ENCODE measurements at regions not wholly inside any gene's neighbourhood (a gene's known extent, or its start where the extent isn't known, plus 50 kb on each side); places are given as distances from the start of the nearest gene placed in this dataset.
"Not testable (repeated sequence)": the region's sequence is repeated elsewhere in the genome, so short reads cannot be mapped to it uniquely, and the experiment has no call there.

DNA sequence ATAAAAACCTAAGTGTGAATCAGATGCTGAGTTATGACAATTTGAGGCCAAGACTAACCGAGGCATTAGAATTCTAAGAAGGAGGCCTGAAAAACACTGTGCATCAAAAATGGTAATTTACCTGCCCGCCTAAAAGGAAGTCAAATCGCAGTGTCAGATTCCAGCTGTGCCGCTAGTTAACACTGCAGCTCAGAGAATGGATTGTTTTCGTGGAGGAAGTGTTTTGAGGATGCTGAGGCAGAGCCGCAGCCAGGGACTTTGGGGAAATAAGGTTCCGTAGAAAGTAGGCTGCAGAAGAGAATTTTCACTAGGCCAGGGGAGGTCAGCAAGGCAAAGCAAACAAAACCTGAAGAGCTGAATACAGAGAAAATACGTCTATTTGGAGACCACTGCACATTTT is 226.4 kb upstream of the ISL1 start:
- no peak for DNase-seq (ENCODE audit: low read depth in 2 of 3, low spot score in 2 of 3)

GRCh38 chr5:51159164-51159563 is 224.1 kb upstream of the ISL1 start:
- DNase-seq (ENCODE audit: low read depth in 2 of 3, low spot score in 2 of 3), result no peak

- DNase-seq (ENCODE audit: low read depth in 2 of 3, low spot score in 2 of 3), result no peak
Measured at GRCh38 chr5:51159606-51160005, 223.6 kb upstream of the ISL1 start.

- DNase-seq (ENCODE audit: low read depth in 2 of 3, low spot score in 2 of 3), result no peak
Measured at GRCh38 chr5:51162245-51162644, 221.0 kb upstream of the ISL1 start.

DNA sequence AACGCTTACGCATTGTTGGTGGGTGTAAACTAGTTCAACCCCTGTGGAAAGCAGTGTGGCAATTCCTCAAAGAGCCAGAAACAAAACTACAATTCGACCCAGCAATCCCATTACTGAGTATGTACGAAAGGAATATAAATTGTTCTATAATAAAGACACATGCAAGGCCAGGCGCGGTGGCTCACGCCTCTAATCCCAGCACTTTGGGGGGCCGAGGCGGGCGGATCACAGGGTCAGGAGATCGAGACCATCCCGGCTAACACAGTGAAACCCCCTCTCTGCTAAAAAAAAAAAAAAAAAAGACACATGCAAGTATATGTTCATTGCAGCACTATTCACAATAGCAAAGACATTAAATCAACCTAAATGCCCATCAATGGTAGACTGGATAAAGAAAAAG is 217.6 kb upstream of the ISL1 start:
- DNase-seq (ENCODE audit: low read depth in 2 of 3, low spot score in 2 of 3), result not testable (repeated sequence)

DNA sequence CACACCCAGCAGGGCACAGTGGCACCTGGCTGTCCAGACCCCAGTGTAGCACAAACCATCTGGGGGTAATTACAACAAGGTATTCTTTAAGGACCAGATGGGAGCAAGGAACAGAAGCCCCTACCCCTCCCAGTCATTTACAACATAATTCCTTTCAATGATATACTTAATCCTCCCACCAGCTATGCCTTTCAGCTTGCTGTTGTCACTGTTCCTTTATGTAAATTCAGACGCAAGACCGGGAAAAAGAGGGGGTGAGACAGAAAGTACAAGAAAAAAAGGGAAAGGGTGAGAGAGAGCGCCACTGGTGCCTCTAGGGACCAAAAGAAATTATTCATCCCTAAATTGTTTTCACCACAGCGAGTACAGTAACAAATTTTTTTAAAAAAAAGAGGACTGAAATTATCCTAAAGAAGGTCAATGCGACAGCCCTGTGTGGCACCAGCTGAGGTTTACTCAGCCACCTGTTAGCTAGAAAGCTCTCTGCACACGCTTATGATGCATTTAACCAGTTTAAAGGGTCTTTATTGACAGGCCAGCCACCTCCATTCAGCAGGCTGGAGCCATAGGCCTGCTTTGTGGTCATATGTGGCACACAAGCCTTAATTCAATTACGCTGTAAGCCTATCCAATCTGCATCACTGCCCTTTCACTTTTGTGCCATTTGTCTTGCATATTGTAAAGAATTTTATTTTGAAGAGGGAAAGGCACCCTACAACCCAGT is 210.2 kb upstream of the ISL1 start:
- no peak for DNase-seq (ENCODE audit: low read depth in 2 of 3, low spot score in 2 of 3)

DNA sequence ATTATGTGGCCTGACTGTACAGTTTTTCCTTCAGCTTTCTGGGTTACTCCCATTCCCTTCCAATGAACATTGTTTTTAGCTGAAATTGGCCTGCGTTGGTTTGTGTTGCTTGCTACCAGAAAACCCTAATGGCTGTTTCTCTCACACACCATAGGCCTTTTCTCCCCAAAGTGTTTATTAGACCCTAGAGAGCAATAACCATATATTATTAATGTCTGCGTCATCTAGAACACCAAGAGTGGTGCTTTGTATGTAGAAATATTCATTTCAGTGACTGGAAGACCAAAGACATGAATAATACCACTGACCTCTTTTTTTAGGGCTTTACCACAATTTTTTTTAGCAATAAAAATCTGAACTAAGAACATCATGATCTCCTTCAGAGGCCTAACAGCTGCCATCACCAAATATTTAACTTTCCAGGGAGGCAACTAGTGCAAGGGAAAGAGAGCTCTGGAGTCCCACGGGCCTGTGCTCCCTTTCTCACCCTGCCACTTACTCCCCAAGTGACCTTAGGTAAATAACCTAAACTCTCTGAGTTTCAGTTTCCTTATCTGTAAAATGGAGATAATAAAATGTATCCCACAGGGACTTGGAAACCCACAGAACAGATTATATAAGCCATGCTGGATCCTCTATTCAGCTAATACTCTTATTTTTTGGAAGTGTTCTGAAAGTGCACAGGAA is 201.9 kb upstream of the ISL1 start:
- DNase-seq (ENCODE audit: low read depth in 2 of 3, low spot score in 2 of 3), result no peak

DNA sequence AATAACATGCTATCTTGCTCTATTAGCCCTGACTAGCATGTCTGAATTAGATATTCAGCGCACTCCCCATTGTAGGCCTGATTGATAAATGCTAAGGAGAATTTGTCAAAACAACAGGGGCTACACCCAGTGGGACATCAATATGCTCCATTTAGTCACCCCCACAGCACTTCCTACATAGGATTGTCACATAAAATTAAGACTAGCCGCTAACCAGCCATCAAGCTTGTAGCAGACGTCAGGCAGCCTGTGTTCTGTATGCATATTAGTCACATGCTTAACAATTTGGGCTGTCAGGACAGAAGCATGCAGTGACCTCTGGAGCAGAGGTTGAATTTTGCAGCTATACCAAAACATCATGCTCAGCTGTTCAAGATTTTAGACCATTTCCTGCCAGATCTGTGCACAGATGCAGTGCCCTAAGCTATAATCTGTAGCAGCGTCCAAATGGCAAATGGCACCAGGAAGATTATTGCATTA is 197.4 kb upstream of the ISL1 start:
- DNase-seq (ENCODE audit: low read depth in 2 of 3, low spot score in 2 of 3), result no peak

DNA sequence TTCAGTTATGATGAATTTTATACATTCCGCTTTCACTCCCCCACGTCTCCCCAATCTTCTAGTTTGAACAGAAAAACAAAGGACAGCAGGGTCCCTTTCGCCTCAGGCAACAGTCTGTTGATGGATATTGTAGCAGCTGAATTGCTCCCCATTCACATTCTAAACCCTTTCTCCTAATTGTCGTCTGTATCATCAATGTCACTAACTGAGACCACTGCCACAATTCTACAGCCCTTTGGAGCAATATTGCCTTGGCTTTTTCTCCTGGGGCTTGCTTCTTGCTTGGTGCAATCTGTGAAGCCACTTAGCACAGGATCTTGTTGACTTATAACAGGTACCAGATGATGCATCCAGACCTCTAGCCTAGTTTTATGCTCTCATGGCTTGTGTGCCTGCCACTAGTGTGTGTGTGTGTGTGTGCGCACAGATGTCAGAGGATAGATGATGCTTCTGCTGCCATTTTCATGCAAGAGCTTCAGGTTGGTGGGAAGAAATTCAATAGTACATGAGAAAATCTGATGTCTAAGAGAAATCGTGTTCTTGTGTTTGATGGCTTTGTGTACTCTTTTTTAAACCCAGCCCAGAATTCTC is 195.2 kb upstream of the ISL1 start:
- no peak for DNase-seq (ENCODE audit: low read depth in 2 of 3, low spot score in 2 of 3)

- no peak for DNase-seq (ENCODE audit: low read depth in 2 of 3, low spot score in 2 of 3)
Measured at GRCh38 chr5:51194671-51195070, 188.6 kb upstream of the ISL1 start.

- no peak for DNase-seq (ENCODE audit: low read depth in 2 of 3, low spot score in 2 of 3)
Measured at GRCh38 chr5:51201024-51201423, 182.2 kb upstream of the ISL1 start.

DNA sequence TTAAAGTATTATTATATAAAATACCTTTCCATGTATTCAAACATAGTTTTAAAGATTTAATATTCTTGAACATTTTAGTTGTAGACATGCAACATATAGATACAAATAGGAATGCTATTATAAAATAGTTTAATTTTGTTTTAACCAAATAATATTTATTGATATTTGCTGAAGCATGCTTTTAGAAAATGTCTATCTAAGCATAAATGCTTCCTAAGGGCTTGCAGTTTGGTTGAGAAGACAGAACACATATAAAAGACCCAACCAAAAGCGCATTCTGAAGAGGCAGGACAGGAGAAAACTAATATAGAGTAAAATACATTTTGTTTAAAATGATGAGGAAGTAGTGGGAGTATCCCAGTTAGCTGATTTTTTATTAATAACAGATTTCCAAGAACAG is 181.5 kb upstream of the ISL1 start:
- DNase-seq (ENCODE audit: low read depth in 2 of 3, low spot score in 2 of 3), result no peak

- no peak for DNase-seq (ENCODE audit: low read depth in 2 of 3, low spot score in 2 of 3)
Measured at GRCh38 chr5:51202161-51202560, 181.1 kb upstream of the ISL1 start.

DNA sequence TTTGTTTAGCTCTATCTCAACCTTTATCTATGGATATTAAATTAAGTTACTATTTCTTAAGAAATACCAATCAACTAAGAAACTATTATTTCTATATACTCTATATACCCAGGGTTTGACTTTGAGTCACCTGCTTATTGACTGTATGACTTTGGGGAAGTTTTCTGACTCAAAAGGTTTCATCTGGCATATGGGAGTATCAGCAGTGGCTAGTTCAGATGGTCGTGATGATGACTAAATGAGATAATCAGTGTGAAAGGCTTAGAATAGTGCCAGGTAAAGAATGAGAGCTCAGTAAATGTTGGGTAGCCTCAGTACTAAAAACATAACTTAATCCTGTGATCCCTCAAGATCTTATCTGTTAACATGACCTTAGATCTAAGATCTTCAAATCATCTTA is 179.7 kb upstream of the ISL1 start:
- DNase-seq (ENCODE audit: low read depth in 2 of 3, low spot score in 2 of 3), result no peak

GRCh38 chr5:51208296-51208695 is 175.0 kb upstream of the ISL1 start:
- DNase-seq (ENCODE audit: low read depth in 2 of 3, low spot score in 2 of 3), result no peak

GRCh38 chr5:51214746-51215145 is 168.5 kb upstream of the ISL1 start:
- no peak for DNase-seq (ENCODE audit: low read depth in 2 of 3, low spot score in 2 of 3)

- no peak for DNase-seq (ENCODE audit: low read depth in 2 of 3, low spot score in 2 of 3)
Measured at GRCh38 chr5:51225789-51226742, 157.2 kb upstream of the ISL1 start.

DNA sequence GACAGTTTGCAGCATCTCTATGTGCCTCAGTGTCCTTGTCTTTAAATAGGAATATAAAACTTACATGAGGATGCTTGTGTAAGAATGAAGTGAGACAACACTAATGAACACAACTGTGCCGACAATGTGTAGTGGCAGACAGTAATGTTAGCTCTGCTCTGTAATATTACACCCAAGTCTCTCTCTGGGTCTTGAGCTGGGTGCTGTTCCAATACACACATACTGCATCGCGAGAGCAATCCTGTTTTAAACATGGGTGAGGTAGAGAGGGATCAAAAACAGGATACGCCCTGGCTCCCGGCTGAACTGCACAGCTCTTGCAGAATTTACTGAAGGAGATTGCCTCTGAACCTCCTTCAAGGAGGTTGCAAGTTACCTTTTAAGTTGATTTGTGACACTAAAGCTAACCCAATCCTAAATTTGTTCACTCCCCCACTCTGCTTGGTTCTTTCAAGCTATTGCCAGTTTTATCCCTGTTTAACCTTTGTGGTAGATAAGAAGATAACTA is 155.2 kb upstream of the ISL1 start:
- DNase-seq (ENCODE audit: low read depth in 2 of 3, low spot score in 2 of 3), result no peak

DNA sequence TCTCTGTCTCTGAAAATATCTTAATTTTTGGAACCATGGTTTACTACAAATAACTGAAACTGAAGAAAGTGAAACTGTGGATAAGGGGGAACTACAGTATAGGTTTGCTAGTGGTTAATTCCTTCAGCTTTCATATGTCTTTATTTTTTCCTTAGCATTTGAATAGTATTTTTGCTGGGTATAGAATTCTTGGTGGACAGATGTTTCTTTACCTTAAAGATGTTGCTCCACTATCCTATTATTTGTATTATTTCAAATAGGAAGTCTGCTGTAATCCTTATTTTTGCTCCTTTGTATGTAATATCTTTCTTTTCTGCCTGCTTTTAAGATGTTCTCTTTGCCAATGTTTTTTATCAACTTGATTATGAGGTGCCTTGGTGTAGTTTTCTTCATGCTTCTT is 152.9 kb upstream of the ISL1 start:
- no peak for DNase-seq (ENCODE audit: low read depth in 2 of 3, low spot score in 2 of 3)

- DNase-seq (ENCODE audit: low read depth in 2 of 3, low spot score in 2 of 3), result no peak
Measured at GRCh38 chr5:51242456-51242855, 140.8 kb upstream of the ISL1 start.

GRCh38 chr5:51250957-51251356 is 132.3 kb upstream of the ISL1 start:
- not testable (repeated sequence) for DNase-seq (ENCODE audit: low read depth in 2 of 3, low spot score in 2 of 3)
